H1 (cell line): ENCODE measurements at regions not wholly inside any gene's neighbourhood (a gene's known extent, or its start where the extent isn't known, plus 50 kb on each side); places are given as distances from the start of the nearest gene placed in this dataset.

Experiments
- CTCF ChIA-PET: fragments of 300-600 bp; sonication (Branson Sonifier 250); formaldehyde crosslinking; loops from one replicate; lab custom pipeline; 2021; ENCODE audit not compliant: partially characterized antibody; lab: Charles Lee
- POLR2A ChIA-PET: fragments of 300-600 bp; sonication (Branson Sonifier 250); formaldehyde crosslinking; loops from one replicate; lab custom pipeline; 2021; ENCODE audit warnings: inconsistent platforms; ENCODE audit not compliant: partially characterized antibody; lab: Charles Lee
- DNase-seq, 2 experiments: peaks; one replicate each; pipeline versions ENCODE4 v3.0.0 to v3.0.0-alpha.2; 2010 to 2022; ENCODE audit warnings: low spot score in 2 of 2, low read depth in 1 of 2, mixed read lengths in 1 of 2
- FAIRE-seq: peaks from 2 replicates; lab custom pipeline; 2011; peaks lifted over from hg19 to GRCh38; lab: Jason Lieb, UNC
- H2AFZ ChIP-seq: 2 replicates; pipeline ENCODE4 v1.8.1; 2012; ENCODE audit warnings: low read length, inconsistent platforms
- H2AK5ac ChIP-seq: 2 replicates; pipeline ENCODE4 v1.6.1; 2013; ENCODE audit warnings: low read depth, low read length
- H2BK120ac ChIP-seq: replicated peaks from 2 replicates; pipeline ENCODE3; 2013; ENCODE audit warnings: low read depth, low read length, inconsistent platforms
- H2BK12ac ChIP-seq: 2 replicates; pipeline ENCODE4 v1.6.1; 2013; ENCODE audit warnings: low read depth, low read length
- H2BK15ac ChIP-seq: 2 replicates; pipeline ENCODE4 v1.6.1; 2013; ENCODE audit warnings: low read length
- H2BK20ac ChIP-seq: 2 replicates; pipeline ENCODE4 v1.6.1; 2013; ENCODE audit warnings: low read length
- H2BK5ac ChIP-seq: 2 replicates; pipeline ENCODE4 v1.6.1; 2013; ENCODE audit warnings: low read depth, low read length
- H3K14ac ChIP-seq: 2 replicates; pipeline ENCODE4 v1.6.1; 2013; ENCODE audit warnings: inconsistent platforms; ENCODE audit not compliant: insufficient read length
- H3K18ac ChIP-seq: 2 replicates; pipeline ENCODE4 v1.6.1; 2013; ENCODE audit warnings: low read length; ENCODE audit errors: extremely low read depth
- H3K23ac ChIP-seq: 2 replicates; pipeline ENCODE4 v1.6.1; 2013; ENCODE audit warnings: inconsistent platforms; ENCODE audit not compliant: insufficient read length
- H3K23me2 ChIP-seq: 2 replicates; pipeline ENCODE4 v1.6.1; 2013; ENCODE audit warnings: low read depth, low read length
- H3K27ac ChIP-seq: 2 replicates; pipeline ENCODE4 v1.6.1; 2011; ENCODE audit warnings: low read depth, low read length, inconsistent platforms
- H3K27me3 ChIP-seq, 4 experiments: replicated peaks in 1 of 4; 1 replicate in 1 of 4; 2 replicates in 3 of 4; pipeline versions ENCODE4 v1.6.1 to v1.8.1; 2011 to 2013; ENCODE audit warnings: low read length in 3 of 4, mild to moderate bottlenecking in 3 of 4, inconsistent platforms in 2 of 4, mixed read lengths in 2 of 4, moderate library complexity in 1 of 4; ENCODE audit not compliant: control insufficient read depth in 3 of 4, insufficient read depth in 3 of 4; ENCODE audit errors: extremely low read depth in 1 of 4
- H3K36me3 ChIP-seq, 4 experiments: 2 replicates each; pipeline versions ENCODE4 v1.6.1 to v1.8.1; 2011 to 2013; ENCODE audit warnings: mild to moderate bottlenecking in 4 of 4, low read length in 3 of 4, moderate library complexity in 2 of 4, control low read depth in 1 of 4, inconsistent platforms in 1 of 4; ENCODE audit not compliant: insufficient read depth in 4 of 4, control insufficient read depth in 2 of 4
- H3K4ac ChIP-seq: replicated peaks from 2 replicates; pipeline ENCODE3; 2013; ENCODE audit warnings: low read length, low read depth, mixed read lengths, inconsistent platforms; ENCODE audit not compliant: insufficient read length
- H3K4me1 ChIP-seq, 4 experiments: replicated peaks in 1 of 4; 1 replicate in 1 of 4; 2 replicates in 3 of 4; pipeline versions ENCODE4 v1.6.1 to v1.8.1; 2011 to 2013; ENCODE audit warnings: low read length in 3 of 4, inconsistent platforms in 2 of 4, mixed read lengths in 1 of 4; ENCODE audit not compliant: insufficient read depth in 4 of 4, control insufficient read depth in 3 of 4
- H3K4me2 ChIP-seq, 2 experiments: 2 replicates each; pipeline versions ENCODE4 v1.6.1 to v1.8.1; 2011 to 2013; ENCODE audit warnings: low read depth in 2 of 2, low read length in 2 of 2, control low read depth in 1 of 2, inconsistent platforms in 1 of 2, mild to moderate bottlenecking in 1 of 2; ENCODE audit not compliant: insufficient read depth in 1 of 2
- H3K4me3 ChIP-seq, 4 experiments: fragments of 200-600, 300-600 bp in 1 of 4; sonication (generic), shearing (Covaris generic), sonication (Bioruptor Twin) in 1 of 4; 2 replicates each; pipeline versions ENCODE4 v1.5.1 to v1.8.1; 2011 to 2016; ENCODE audit warnings: low read length in 4 of 4, low read depth in 3 of 4, control low read depth in 2 of 4, inconsistent platforms in 2 of 4, mild to moderate bottlenecking in 2 of 4, mixed read lengths in 1 of 4, moderate library complexity in 1 of 4; ENCODE audit not compliant: insufficient read depth in 2 of 4; ENCODE audit errors: extremely low read depth in 1 of 4
- H3K56ac ChIP-seq: replicated peaks from 2 replicates; pipeline ENCODE3; 2013; ENCODE audit warnings: low read depth, mild to moderate bottlenecking, mixed read lengths, low read length, inconsistent platforms; ENCODE audit not compliant: insufficient read length
- H3K79me1 ChIP-seq: 2 replicates; pipeline ENCODE4 v1.6.1; 2013; ENCODE audit warnings: low read depth, low read length, control low read depth
- H3K79me2 ChIP-seq, 2 experiments: 2 replicates each; pipeline versions ENCODE4 v1.6.1 to v1.8.1; 2012 to 2013; ENCODE audit warnings: low read length in 2 of 2, mild to moderate bottlenecking in 2 of 2, inconsistent platforms in 1 of 2; ENCODE audit not compliant: insufficient read depth in 2 of 2, control insufficient read depth in 1 of 2
- H3K9ac ChIP-seq, 4 experiments: replicated peaks in 1 of 4; 1 replicate in 1 of 4; 2 replicates in 3 of 4; pipeline versions ENCODE4 v1.6.1 to v1.8.1; 2011 to 2013; ENCODE audit warnings: low read depth in 3 of 4, low read length in 3 of 4, control low read depth in 2 of 4, mild to moderate bottlenecking in 2 of 4, moderate library complexity in 2 of 4, inconsistent platforms in 1 of 4; ENCODE audit errors: extremely low read depth in 1 of 4
- H3K9me3 ChIP-seq, 2 experiments: 2 replicates each; pipeline versions ENCODE4 v1.6.1 to v1.8.1; 2012 to 2013; ENCODE audit warnings: mild to moderate bottlenecking in 2 of 2, moderate library complexity in 2 of 2, control low read depth in 1 of 2, inconsistent platforms in 1 of 2, low read depth in 1 of 2, low read length in 1 of 2, mixed read lengths in 1 of 2; ENCODE audit not compliant: insufficient read depth in 2 of 2
- H4K20me1 ChIP-seq, 2 experiments: replicated peaks in 1 of 2; 2 replicates each; pipeline versions ENCODE3 to v1.8.1; 2011 to 2013; ENCODE audit warnings: inconsistent platforms in 2 of 2, low read length in 2 of 2, mild to moderate bottlenecking in 1 of 2; ENCODE audit not compliant: insufficient read depth in 2 of 2, control insufficient read depth in 1 of 2
- H4K5ac ChIP-seq: 2 replicates; pipeline ENCODE4 v1.6.1; 2013; ENCODE audit warnings: low read length, low read depth, mixed read lengths, inconsistent platforms; ENCODE audit not compliant: insufficient read length
- H4K8ac ChIP-seq: 2 replicates; pipeline ENCODE4 v1.8.0; 2013; ENCODE audit warnings: mild to moderate bottlenecking, moderate library complexity, low read length, inconsistent platforms; ENCODE audit not compliant: insufficient read depth; ENCODE audit errors: extremely low read depth
- H4K91ac ChIP-seq: replicated peaks from 2 replicates; pipeline ENCODE3; 2013; ENCODE audit warnings: low read length, mixed read lengths, inconsistent platforms; ENCODE audit not compliant: insufficient read length
- CHD2 ChIP-seq: IDR thresholded peaks from 2 replicates; pipeline ENCODE4 v1.6.1; 2012; ENCODE audit warnings: low read length, improper control_type of control experiment
- GABPA ChIP-seq: IDR thresholded peaks from 2 replicates; pipeline ENCODE4 v1.6.1; 2011; ENCODE audit warnings: mild to moderate bottlenecking, low read length, moderate library complexity, borderline replicate concordance; ENCODE audit not compliant: insufficient read depth
- SP4 ChIP-seq: IDR thresholded peaks from 2 replicates; pipeline ENCODE4 v1.6.1; 2012; ENCODE audit warnings: low read length, inconsistent platforms
- YY1 ChIP-seq: IDR thresholded peaks from 2 replicates; pipeline ENCODE4 v1.6.1; 2011; ENCODE audit warnings: low read depth, mild to moderate bottlenecking, low read length
- WGBS, 2 experiments: shearing (Covaris generic) in 1 of 2; methylation state at CpG; one replicate each; pipeline versions ENCODE4 v1.1.6 to v1.1.7; 2013 to 2015; ENCODE audit warnings: low lambda C conversion rate in 2 of 2, mixed read lengths in 2 of 2, inconsistent platforms in 1 of 2, low coverage in 1 of 2, missing lambda C conversion rate in 1 of 2; ENCODE audit not compliant: insufficient replicate concordance in 2 of 2, insufficient coverage in 1 of 2, insufficient read length in 1 of 2; ENCODE audit errors: extremely low coverage in 1 of 2, missing lambda C conversion rate in 1 of 2; 5-methylcytosine and 5-hydroxymethylcytosine counted together

DNA sequence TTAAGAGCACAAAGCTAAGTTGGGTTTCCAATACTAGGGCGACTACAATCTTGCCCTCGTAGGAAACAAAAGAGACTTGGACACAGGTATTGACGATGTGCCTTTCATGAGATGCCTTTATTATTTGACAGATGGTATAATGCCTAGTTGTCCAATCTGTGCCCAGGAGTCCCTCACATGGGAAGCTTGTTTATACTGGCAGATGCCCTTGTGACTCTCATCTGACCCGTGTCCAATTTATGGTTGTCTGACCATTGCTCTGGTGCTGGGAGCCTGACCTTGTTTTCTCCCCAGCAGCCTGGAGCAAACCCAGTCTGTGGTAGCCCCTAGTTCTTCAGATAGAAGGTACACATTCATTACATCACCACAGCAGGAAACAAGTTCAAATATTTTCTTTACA is 511.7 kb downstream of the AGTPBP1 start:
- H3K23me2 ChIP-seq = no peaks in the 10 kb centered on the region
- 76% methylated on average over 4 of the region's 4 CpGs; no CpG with 5 or more reads in 1 of the 2 experiments for WGBS, 2 experiments
- no peak overlapping the region for H4K91ac ChIP-seq
- no peak overlapping the region for H2BK12ac ChIP-seq
- no peak for FAIRE-seq
- no peak overlapping the region for H3K4ac ChIP-seq
- no peak overlapping the region for H3K9ac ChIP-seq
- no peaks in the 10 kb centered on the region for H3K79me2 ChIP-seq
- no peak overlapping the region for H3K14ac ChIP-seq
- no peak overlapping the region for H3K4me3 ChIP-seq
- ChIA-PET CTCF (interaction anchor here (1.0 to 1.5 kb wide), 2 partner anchors 29 to 254 kb away, joined by 3 read pairs; no protein-coding TSS in a partner anchor), POLR2A (no interaction called here)
- no peak overlapping the region for H4K8ac ChIP-seq
- no peaks in the 10 kb centered on the region for H3K27me3 ChIP-seq
- H2BK15ac ChIP-seq = no peak overlapping the region
- no peak overlapping the region for H2AK5ac ChIP-seq
- H2BK120ac ChIP-seq = no peak overlapping the region
- H4K5ac ChIP-seq = no peak overlapping the region
- no peak overlapping the region for H2AFZ ChIP-seq
- no peaks in the 10 kb centered on the region for H3K9me3 ChIP-seq
- no peak overlapping the region for H3K56ac ChIP-seq
- H3K27ac ChIP-seq = no peak overlapping the region
- TF ChIP-seq CHD2 (no peak), GABPA (no peak), SP4 (no peak), YY1 (no peak)
- no peaks in the 10 kb centered on the region for H3K79me1 ChIP-seq
- no peak overlapping the region for H2BK5ac ChIP-seq
- H2BK20ac ChIP-seq = no peak overlapping the region
- no peaks in the 10 kb centered on the region for H3K36me3 ChIP-seq
- no peak for DNase-seq
- no peak overlapping the region for H3K4me2 ChIP-seq
- no peak overlapping the region for H3K18ac ChIP-seq
- no peaks in the 10 kb centered on the region for H3K4me1 ChIP-seq
- H4K20me1 ChIP-seq = no peaks in the 10 kb centered on the region
- H3K23ac ChIP-seq = no peak overlapping the region
